H9 (cell line): ENCODE measurements at regions not wholly inside any gene's neighbourhood (a gene's known extent, or its start where the extent isn't known, plus 50 kb on each side); places are given as distances from the start of the nearest gene placed in this dataset.

Experiments used
- DNase-seq: peaks from one replicate; pipeline ENCODE4 v3.0.0-alpha.2; 2017
- H2AFZ ChIP-seq: one replicate; pipeline ENCODE4 v1.6.1; 2013; ENCODE audit warnings: mild to moderate bottlenecking, low read length, control low read depth, moderate library complexity
- H2AK5ac ChIP-seq: 2 replicates; pipeline ENCODE4 v1.6.1; 2013; ENCODE audit warnings: low read length, control low read depth, mixed read lengths; ENCODE audit not compliant: insufficient read length
- H2BK120ac ChIP-seq: one replicate; pipeline ENCODE4 v1.6.1; 2013; ENCODE audit warnings: low read depth, mild to moderate bottlenecking, low read length, control low read depth, inconsistent platforms; ENCODE audit not compliant: poor library complexity, severe bottlenecking
- H2BK12ac ChIP-seq: 2 replicates; pipeline ENCODE4 v1.6.1; 2013; ENCODE audit warnings: low read length, control low read depth, mixed read lengths, low read depth; ENCODE audit not compliant: insufficient read length
- H2BK15ac ChIP-seq: 2 replicates; pipeline ENCODE4 v1.6.1; 2013; ENCODE audit warnings: low read depth, low read length, control low read depth
- H2BK20ac ChIP-seq: one replicate; pipeline ENCODE4 v1.6.1; 2013; ENCODE audit warnings: low read depth, mild to moderate bottlenecking, low read length, control low read depth, inconsistent platforms; ENCODE audit not compliant: poor library complexity, severe bottlenecking
- H2BK5ac ChIP-seq: 2 replicates; pipeline ENCODE4 v1.6.1; 2013; ENCODE audit warnings: low read length, control low read depth, mixed read lengths; ENCODE audit not compliant: insufficient read length
- H3K14ac ChIP-seq: 2 replicates; pipeline ENCODE4 v1.6.1; 2013; ENCODE audit warnings: low read length, control low read depth; ENCODE audit not compliant: insufficient read depth
- H3K18ac ChIP-seq: 2 replicates; pipeline ENCODE4 v1.6.1; 2013; ENCODE audit warnings: low read depth, mild to moderate bottlenecking, mixed read lengths, low read length, control low read depth; ENCODE audit not compliant: insufficient read length
- H3K23ac ChIP-seq: 2 replicates; pipeline ENCODE4 v1.6.1; 2013; ENCODE audit warnings: low read length, control low read depth, mixed read lengths, low read depth; ENCODE audit not compliant: insufficient read length
- H3K23me2 ChIP-seq: 2 replicates; pipeline ENCODE4 v1.6.1; 2013; ENCODE audit warnings: low read depth, mild to moderate bottlenecking, mixed read lengths, low read length, control low read depth; ENCODE audit not compliant: insufficient read length, poor library complexity, severe bottlenecking
- H3K27ac ChIP-seq: 2 replicates; pipeline ENCODE4 v1.5.1; 2013; ENCODE audit warnings: low read length, control low read depth, mixed read lengths, low read depth; ENCODE audit not compliant: insufficient read length
- H3K27me3 ChIP-seq: 2 replicates; pipeline ENCODE4 v1.6.1; 2013; ENCODE audit warnings: low read length, control low read depth, inconsistent platforms; ENCODE audit not compliant: insufficient read depth
- H3K4ac ChIP-seq: 2 replicates; pipeline ENCODE4 v1.6.1; 2013; ENCODE audit warnings: low read depth, mild to moderate bottlenecking, control low read depth, inconsistent platforms, low read length, moderate library complexity
- H3K4me1 ChIP-seq: 2 replicates; pipeline ENCODE4 v1.6.1; 2013; ENCODE audit warnings: low read length, control low read depth, inconsistent platforms; ENCODE audit not compliant: insufficient read depth
- H3K4me2 ChIP-seq: 2 replicates; pipeline ENCODE4 v1.6.1; 2013; ENCODE audit warnings: low read length, control low read depth, mixed read lengths; ENCODE audit not compliant: insufficient read length, insufficient read depth
- H3K56ac ChIP-seq: 2 replicates; pipeline ENCODE4 v1.6.1; 2013; ENCODE audit warnings: low read depth, mild to moderate bottlenecking, mixed read lengths, low read length, control low read depth; ENCODE audit not compliant: insufficient read length
- H3K79me1 ChIP-seq: 2 replicates; pipeline ENCODE4 v1.6.1; 2013; ENCODE audit warnings: low read depth, mild to moderate bottlenecking, moderate library complexity, low read length, control low read depth, inconsistent platforms; ENCODE audit not compliant: insufficient read depth, poor library complexity, severe bottlenecking
- H3K79me2 ChIP-seq: 2 replicates; pipeline ENCODE4 v1.6.1; 2013; ENCODE audit warnings: low read length, control low read depth, inconsistent platforms; ENCODE audit not compliant: insufficient read depth
- H3K9ac ChIP-seq: 2 replicates; pipeline ENCODE4 v1.6.1; 2013; ENCODE audit warnings: low read length, control low read depth, mixed read lengths; ENCODE audit not compliant: insufficient read length; ENCODE audit errors: extremely low read depth
- H3K9me3 ChIP-seq: one replicate; pipeline ENCODE4 v1.6.1; 2013; ENCODE audit warnings: low read depth, low read length, inconsistent platforms; ENCODE audit not compliant: control insufficient read depth
- H3T11ph ChIP-seq: one replicate; pipeline ENCODE4 v1.6.1; 2013; ENCODE audit warnings: mild to moderate bottlenecking, low read length, control low read depth, inconsistent platforms
- H4K20me1 ChIP-seq: one replicate; pipeline ENCODE4 v1.6.1; 2013; ENCODE audit not compliant: control insufficient read depth, insufficient read length, insufficient read depth
- H4K5ac ChIP-seq: 2 replicates; pipeline ENCODE4 v1.6.1; 2013; ENCODE audit warnings: low read depth, mild to moderate bottlenecking, mixed read lengths, low read length, control low read depth; ENCODE audit not compliant: insufficient read length
- H4K8ac ChIP-seq: replicated peaks from 2 replicates; pipeline ENCODE4 v1.6.1; 2013; ENCODE audit warnings: low read length, control low read depth, mixed read lengths, low read depth; ENCODE audit not compliant: insufficient read length
- H4K91ac ChIP-seq: 2 replicates; pipeline ENCODE4 v1.6.1; 2013; ENCODE audit warnings: low read depth, mild to moderate bottlenecking, moderate library complexity, mixed read lengths, low read length, control low read depth; ENCODE audit not compliant: insufficient read length
- H3K27ac Mint-ChIP-seq, 3 experiments: 2 replicates in 2 of 3; 3 replicates in 1 of 3; pipeline ENCODE4 v1.8.0; 2020 to 2021; ENCODE audit warnings: mixed read lengths in 3 of 3, mild to moderate bottlenecking in 1 of 3, moderate library complexity in 1 of 3
- H3K27me3 Mint-ChIP-seq: 2 replicates; pipeline ENCODE4 v1.8.0; 2021; ENCODE audit warnings: low read depth, mild to moderate bottlenecking, moderate library complexity, mixed read lengths
- H3K36me3 Mint-ChIP-seq, 3 experiments: 2 replicates in 2 of 3; 3 replicates in 1 of 3; pipeline ENCODE4 v1.8.0; 2020 to 2021; ENCODE audit warnings: low read depth in 3 of 3, mixed read lengths in 3 of 3; ENCODE audit not compliant: insufficient read depth in 1 of 3
- H3K4me1 Mint-ChIP-seq, 2 experiments: 2 replicates each; pipeline ENCODE4 v1.8.0; 2020; ENCODE audit warnings: mixed read lengths in 2 of 2
- H3K4me3 Mint-ChIP-seq, 2 experiments: 2 replicates in 1 of 2; 3 replicates in 1 of 2; pipeline ENCODE4 v1.8.0; 2020 to 2021; ENCODE audit warnings: mild to moderate bottlenecking in 2 of 2, mixed read lengths in 2 of 2, moderate library complexity in 1 of 2
- H3K9me3 Mint-ChIP-seq, 2 experiments: 2 replicates in 1 of 2; 3 replicates in 1 of 2; pipeline ENCODE4 v1.8.0; 2020; ENCODE audit warnings: mild to moderate bottlenecking in 2 of 2, mixed read lengths in 2 of 2, moderate library complexity in 1 of 2
- WGBS: extraction: QIAGEN DNeasy Blood & Tissue Kit; methylation state at CpG from one replicate; pipeline ENCODE4 v1.1.7; 2013; ENCODE audit warnings: missing lambda C conversion rate, low lambda C conversion rate, mixed read lengths; ENCODE audit not compliant: insufficient read length; ENCODE audit errors: extremely low coverage; 5-methylcytosine and 5-hydroxymethylcytosine counted together
- TF ChIP-seq, protein P1 (sequence below): fragments of 200-600 bp; sonication (generic); conservative IDR thresholded peaks from 3 replicates; pipeline ENCODE4 v1.8.0; 2021; ENCODE audit warnings: antibody characterized with exemption, mild to moderate bottlenecking

DNA sequence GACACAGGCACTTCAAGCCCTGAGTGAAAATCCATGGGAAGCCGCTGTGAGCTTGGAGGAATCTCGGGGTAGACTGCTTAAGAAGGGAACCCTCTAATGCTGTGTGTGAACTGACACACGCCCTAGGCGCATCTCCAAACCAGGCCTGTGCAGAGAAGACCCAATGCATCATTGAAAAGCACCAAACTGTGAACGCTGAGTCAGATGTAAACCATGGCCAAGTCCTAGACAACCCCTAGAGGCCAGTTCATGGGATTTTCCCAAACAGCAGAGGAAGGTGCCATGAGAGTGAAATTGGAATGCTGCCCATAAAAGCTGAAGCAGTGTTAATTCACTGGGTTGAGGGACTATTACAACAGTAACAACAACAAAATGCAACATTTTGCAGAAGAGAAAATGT, 296.5 kb downstream of the SMOC2 start:
- no peaks in the 10 kb centered on the region for H3K79me2 ChIP-seq
- H4K8ac ChIP-seq = no peak overlapping the region
- peaks cover 9 to 11% of the 10 kb centered on the region in 2 experiments for H3K4me1 Mint-ChIP-seq
- H2BK15ac ChIP-seq = 0 out of 2 replicates have a peak overlapping the region, but pooled peaks have one; percentile 24
- no peak overlapping the region for H2AFZ ChIP-seq
- no peak for DNase-seq
- no peak overlapping the region for H3K4me3 Mint-ChIP-seq
- no peak overlapping the region for H2BK5ac ChIP-seq
- H2AK5ac ChIP-seq = no peak overlapping the region
- no peak overlapping the region for H3K9ac ChIP-seq
- H3K56ac ChIP-seq = no peak overlapping the region
- H3K27ac ChIP-seq = no peak overlapping the region
- H3K23ac ChIP-seq = no peak overlapping the region
- no peak overlapping the region for H4K91ac ChIP-seq
- no CpG with 5 or more reads among the region's 5 CpGs for WGBS
- H3K23me2 ChIP-seq = no peaks in the 10 kb centered on the region
- H4K5ac ChIP-seq = no peak overlapping the region
- no peak overlapping the region for H2BK20ac ChIP-seq
- H2BK12ac ChIP-seq = no peak overlapping the region
- H4K20me1 ChIP-seq = no peaks in the 10 kb centered on the region
- no peaks in the 10 kb centered on the region for H3K27me3 ChIP-seq
- no peak overlapping the region for H3K4me2 ChIP-seq
- H3K9me3 Mint-ChIP-seq = peaks cover 5 to 11% of the 10 kb centered on the region in 2 experiments
- no peak overlapping the region for H3K18ac ChIP-seq
- no peaks in the 10 kb centered on the region; the same call in 1 of the 2 replicates for H3K27me3 Mint-ChIP-seq
- H3T11ph ChIP-seq = no peak overlapping the region
- H3K4me1 ChIP-seq = no peaks in the 10 kb centered on the region
- H2BK120ac ChIP-seq = no peak overlapping the region
- TF ChIP-seq, protein P1, sequence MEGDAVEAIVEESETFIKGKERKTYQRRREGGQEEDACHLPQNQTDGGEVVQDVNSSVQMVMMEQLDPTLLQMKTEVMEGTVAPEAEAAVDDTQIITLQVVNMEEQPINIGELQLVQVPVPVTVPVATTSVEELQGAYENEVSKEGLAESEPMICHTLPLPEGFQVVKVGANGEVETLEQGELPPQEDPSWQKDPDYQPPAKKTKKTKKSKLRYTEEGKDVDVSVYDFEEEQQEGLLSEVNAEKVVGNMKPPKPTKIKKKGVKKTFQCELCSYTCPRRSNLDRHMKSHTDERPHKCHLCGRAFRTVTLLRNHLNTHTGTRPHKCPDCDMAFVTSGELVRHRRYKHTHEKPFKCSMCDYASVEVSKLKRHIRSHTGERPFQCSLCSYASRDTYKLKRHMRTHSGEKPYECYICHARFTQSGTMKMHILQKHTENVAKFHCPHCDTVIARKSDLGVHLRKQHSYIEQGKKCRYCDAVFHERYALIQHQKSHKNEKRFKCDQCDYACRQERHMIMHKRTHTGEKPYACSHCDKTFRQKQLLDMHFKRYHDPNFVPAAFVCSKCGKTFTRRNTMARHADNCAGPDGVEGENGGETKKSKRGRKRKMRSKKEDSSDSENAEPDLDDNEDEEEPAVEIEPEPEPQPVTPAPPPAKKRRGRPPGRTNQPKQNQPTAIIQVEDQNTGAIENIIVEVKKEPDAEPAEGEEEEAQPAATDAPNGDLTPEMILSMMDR = peak; percentile 45; the same call in 2 of the 3 replicates
- no peak overlapping the region for H3K27ac Mint-ChIP-seq
- no peak overlapping the region for H3K14ac ChIP-seq
- H3K79me1 ChIP-seq = no peaks in the 10 kb centered on the region
- no peaks in the 10 kb centered on the region for H3K9me3 ChIP-seq
- H3K36me3 Mint-ChIP-seq = peaks cover 0 to 5% (median 0%) of the 10 kb centered on the region in 3 experiments; a peak in 2 of 7 replicates
- H3K4ac ChIP-seq = no peak overlapping the region
